ENCODE measurements at regions not wholly inside any gene's neighbourhood (a gene's known extent, or its start where the extent isn't known, plus 50 kb on each side); places are given as distances from the start of the nearest gene placed in this dataset.

GRCh38 chr10:43707770-43708169, 59.1 kb upstream of the ZNF32 start:
- POLR2A ChIA-PET: no interaction called here
- no peak for ATAC-seq
- TF ChIP-seq EHF (CRISPR knock-in tag; IDR thresholded peaks at IDR 0.05): no peak
- TF ChIP-seq FOSB (CRISPR knock-in tag; IDR thresholded peaks at IDR 0.05): no peak
- no peak for TF ChIP-seq RFX5 (IDR thresholded peaks at IDR 0.05)
- no peak for TF ChIP-seq CBX2 (IDR thresholded peaks at IDR 0.05; ENCODE audit: borderline replicate concordance, low read depth)
- no peak for TF ChIP-seq FOSL2 (IDR thresholded peaks at IDR 0.05)
- no peak for TF ChIP-seq FOSL2 (CRISPR knock-in tag; IDR thresholded peaks at IDR 0.05)
- no peak for TF ChIP-seq POLR2AphosphoS2 (conservative IDR thresholded peaks at IDR 0.05; ENCODE audit: low read length)
- TF ChIP-seq SMC3 (IDR thresholded peaks at IDR 0.05): no peak
- no peak for TF ChIP-seq HOXB5 (CRISPR knock-in tag; IDR thresholded peaks at IDR 0.05)
- no peak for TF ChIP-seq ZFP36 (IDR thresholded peaks at IDR 0.05; ENCODE audit: borderline replicate concordance, partially characterized antibody)
- 36% methylated on average over 7 of the region's 11 CpGs for WGBS (ENCODE audit: missing lambda C conversion rate)
- Histone ChIP-seq H3K9me3 (no peaks in the 10 kb centered on the region), H3K4me2 (no peak overlapping the region), H3K27ac (no peak overlapping the region), H3K4me1 (no peaks in the 10 kb centered on the region), H3K4me3 (no peak overlapping the region)
- CTCF ChIA-PET: no interaction called here
- no peak for DNase-seq (ENCODE audit: low read depth in 1 of 2, low spot score in 1 of 2)
- no peak for FAIRE-seq

DNA sequence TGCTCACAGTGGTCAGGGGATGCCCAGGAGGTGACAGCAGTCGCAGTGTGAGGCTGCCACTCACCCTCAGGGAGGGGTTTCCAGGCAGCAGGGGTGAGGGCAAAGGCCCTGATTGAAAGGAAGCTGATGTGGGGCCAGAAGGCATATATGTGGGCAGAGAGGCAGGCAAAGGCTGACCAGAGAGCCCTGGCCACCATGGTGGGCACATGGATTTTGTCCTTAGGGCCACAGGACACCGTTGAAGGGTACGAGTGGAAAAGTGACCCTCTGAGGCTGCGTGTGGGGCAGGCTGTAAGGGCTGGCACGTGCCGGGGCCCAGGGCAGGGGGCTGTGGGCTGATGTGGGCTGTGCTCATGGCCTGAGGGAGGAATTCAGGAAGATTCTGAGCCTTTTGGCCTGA, 57.5 kb upstream of the ZNF32 start:
- TF ChIP-seq TP53 (CRISPR knock-in tag; IDR thresholded peaks at IDR 0.05): no peak
- no peak for TF ChIP-seq USF2 (IDR thresholded peaks at IDR 0.05)
- TF ChIP-seq FOXS1 (CRISPR knock-in tag; IDR thresholded peaks at IDR 0.05): no peak
- TF ChIP-seq MAX (IDR thresholded peaks at IDR 0.05): no peak
- TF ChIP-seq NFE2L2 (conservative IDR thresholded peaks at IDR 0.05; ENCODE audit: low read length): no peak
- no peak for TF ChIP-seq HOXA7 (CRISPR knock-in tag; IDR thresholded peaks at IDR 0.05)
- no peak for TF ChIP-seq HES2 (IDR thresholded peaks at IDR 0.05)
- no peak for TF ChIP-seq TFCP2L1 (CRISPR knock-in tag; IDR thresholded peaks at IDR 0.05)
- TF ChIP-seq CBX8 (IDR thresholded peaks at IDR 0.05): no peak
- TF ChIP-seq BCL3 (IDR thresholded peaks at IDR 0.05): no peak
- no peak for TF ChIP-seq EHMT2 (IDR thresholded peaks at IDR 0.05; ENCODE audit: low read depth)
- no peak for TF ChIP-seq MAZ (IDR thresholded peaks at IDR 0.05; ENCODE audit: borderline replicate concordance, low read depth, low read length)
- no peak for TF ChIP-seq NR3C1 (IDR thresholded peaks at IDR 0.05)
- Histone ChIP-seq H3K4me2 (no peak overlapping the region), H3K9me3 (no peaks in the 10 kb centered on the region), H3K27ac (no peak overlapping the region), H3K4me1 (no peaks in the 10 kb centered on the region), H3K4me3 (no peak overlapping the region)
- no peak for FAIRE-seq
- 29% methylated on average over 6 of the region's 6 CpGs for WGBS (ENCODE audit: missing lambda C conversion rate)
- ChIA-PET POLR2A (no interaction called here), CTCF (interaction anchor here (4.6 kb wide), 1 partner anchor 16 kb away, joined by 24 read pairs; no protein-coding TSS in a partner anchor)
- DNase-seq (ENCODE audit: low read depth in 1 of 2, low spot score in 1 of 2): no peak
- ATAC-seq: no peak

- Histone ChIP-seq H3K9me3 (no peaks in the 10 kb centered on the region), H3K4me2 (no peak overlapping the region), H3K4me1 (no peaks in the 10 kb centered on the region), H3K27ac (no peak overlapping the region), H3K4me3 (no peak overlapping the region)
- DNase-seq (ENCODE audit: low read depth in 1 of 2, low spot score in 1 of 2) (no peak), FAIRE-seq (no peak), ATAC-seq (no peak)
- 39% methylated on average over 12 of the region's 13 CpGs for WGBS (ENCODE audit: missing lambda C conversion rate)
- TF ChIP-seq KDM5A (IDR thresholded peaks at IDR 0.05) (no peak), HES2 (IDR thresholded peaks at IDR 0.05) (no peak), FOSL2 (IDR thresholded peaks at IDR 0.05) (no peak), FOSL2 (CRISPR knock-in tag; IDR thresholded peaks at IDR 0.05) (no peak), POLR2AphosphoS2 (conservative IDR thresholded peaks at IDR 0.05; ENCODE audit: low read length) (no peak), JUN (IDR thresholded peaks at IDR 0.05) (no peak), CBX8 (IDR thresholded peaks at IDR 0.05) (no peak), ZFP36 (IDR thresholded peaks at IDR 0.05; ENCODE audit: borderline replicate concordance, partially characterized antibody) (no peak), GATA3 (IDR thresholded peaks at IDR 0.05; ENCODE audit: borderline replicate concordance) (no peak), ZC3H11A (IDR thresholded peaks at IDR 0.05) (no peak), JUNB (IDR thresholded peaks at IDR 0.05) (no peak), CEBPB (IDR thresholded peaks at IDR 0.05) (no peak), SREBF2 (IDR thresholded peaks at IDR 0.05) (no peak), HOXA7 (CRISPR knock-in tag; IDR thresholded peaks at IDR 0.05) (no peak)
- CTCF ChIA-PET: interaction anchor here (4.6 kb wide), 1 partner anchor 13 kb away, joined by 24 read pairs; no protein-coding TSS in a partner anchor
- POLR2A ChIA-PET: no interaction called here
Observed at GRCh38 chr10:43703286-43703685, 54.6 kb upstream of the ZNF32 start.
